OCI-LY1 (cell line): ENCODE measurements at regions not wholly inside any gene's neighbourhood (a gene's known extent, or its start where the extent isn't known, plus 50 kb on each side); places are given as distances from the start of the nearest gene placed in this dataset.

Experiments
- CTCF ChIP-seq: fragments of 200-600 bp; sonication (generic), shearing (Covaris generic); IDR thresholded peaks from 2 replicates; pipeline ENCODE4 v1.5.1; 2017; ENCODE audit warnings: mild to moderate bottlenecking, antibody characterized with exemption, low read length, moderate library complexity, mixed read lengths
- EZH2 ChIP-seq: fragments of 200-600 bp; sonication (generic), shearing (Covaris generic); IDR thresholded peaks from 2 replicates; pipeline ENCODE4 v1.8.0; 2017; ENCODE audit warnings: borderline replicate concordance, mixed run types, mild to moderate bottlenecking, antibody characterized with exemption, low read length, moderate library complexity, mixed read lengths

GRCh38 chr16:58885528-58886170 is 151.5 kb upstream of the GOT2 start:
- TF ChIP-seq CTCF (no peak), EZH2 (no peak)
